ENCODE measurements at regions not wholly inside any gene's neighbourhood (a gene's known extent, or its start where the extent isn't known, plus 50 kb on each side); places are given as distances from the start of the nearest gene placed in this dataset.

GRCh38 chr1:163914785-163915413 is 593.1 kb downstream of the NUF2 start:
- no peak for TF ChIP-seq POLR2A (IDR thresholded peaks at IDR 0.05)
- no peak for TF ChIP-seq CTCF (IDR thresholded peaks at IDR 0.05 in 4 of 5, conservative IDR thresholded peaks at IDR 0.05 in 1 of 5)
- H3K4me1 ChIP-seq = no peaks in the 10 kb centered on the region
- no peak overlapping the region for H3K4me3 ChIP-seq
- ATAC-seq (no peak), DNase-seq (no peak)
- H3K27ac ChIP-seq = no peak overlapping the region
- in situ Hi-C loops (cut with MboI; ENCODE audit: low sequenced_read_pairs in 4 of 4) = no loop called here
- no peaks in the 10 kb centered on the region for H3K27me3 ChIP-seq
- H3K9me3 ChIP-seq = no peaks in the 10 kb centered on the region
- intact Hi-C loops (cut with DNase I; ENCODE audit: low total_unique reads) = no loop called here
- no peaks in the 10 kb centered on the region for H3K36me3 ChIP-seq

DNA sequence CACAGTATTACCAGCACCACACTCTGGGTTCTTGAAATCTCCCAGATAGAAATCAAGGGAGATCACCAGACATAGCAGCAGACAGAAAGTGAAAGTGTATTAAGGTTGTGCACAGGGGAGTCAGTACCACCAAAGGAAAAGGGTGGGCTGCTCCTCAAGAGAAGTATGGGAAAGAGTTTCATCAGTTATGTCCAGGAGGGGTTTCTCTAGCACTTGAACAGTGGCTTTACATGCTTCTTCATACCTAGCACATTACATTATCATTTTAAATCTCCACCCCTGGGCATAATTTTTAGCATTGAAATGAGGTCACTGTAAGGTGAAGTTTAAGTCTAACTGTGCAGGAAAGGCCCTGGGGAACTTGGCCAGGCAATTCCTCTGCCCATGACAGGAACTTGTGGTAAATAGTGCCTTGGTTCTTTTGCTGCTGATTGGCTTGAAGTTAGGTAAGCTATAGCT is 601.0 kb downstream of the NUF2 start:
- no peak overlapping the region for H3K27ac ChIP-seq
- in situ Hi-C loops (cut with MboI; ENCODE audit: low sequenced_read_pairs in 4 of 4) (no loop called here), intact Hi-C loops (cut with DNase I; ENCODE audit: low total_unique reads) (no loop called here)
- H3K27me3 ChIP-seq = no peaks in the 10 kb centered on the region
- DNase-seq (no peak), ATAC-seq (no peak)
- TF ChIP-seq CTCF (IDR thresholded peaks at IDR 0.05 in 4 of 5, conservative IDR thresholded peaks at IDR 0.05 in 1 of 5) (no peak), POLR2A (IDR thresholded peaks at IDR 0.05) (no peak)
- H3K4me1 ChIP-seq = no peaks in the 10 kb centered on the region
- no peaks in the 10 kb centered on the region for H3K9me3 ChIP-seq
- H3K36me3 ChIP-seq = no peaks in the 10 kb centered on the region
- H3K4me3 ChIP-seq = no peak overlapping the region

DNA sequence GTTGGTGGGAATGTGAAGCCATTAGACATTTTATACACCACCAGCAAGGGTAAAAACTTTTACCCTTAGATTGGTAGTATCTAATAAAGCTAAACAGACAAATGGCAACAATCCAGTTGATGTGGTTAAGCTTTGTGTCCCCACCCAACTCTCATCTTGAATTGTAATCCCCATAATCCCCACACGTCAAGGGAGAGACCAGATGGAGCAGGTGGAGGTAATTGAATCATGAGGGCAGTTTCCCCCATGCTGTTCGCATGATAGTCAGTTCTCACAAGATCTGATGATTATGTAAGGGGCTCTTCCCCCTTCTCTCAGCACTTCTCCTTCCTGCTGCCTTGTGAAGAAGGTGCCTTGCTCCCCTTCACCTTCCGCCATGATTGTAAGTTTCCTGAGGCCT is 602.3 kb downstream of the NUF2 start:
- Histone ChIP-seq H3K27me3 (no peaks in the 10 kb centered on the region), H3K36me3 (no peaks in the 10 kb centered on the region), H3K9me3 (no peaks in the 10 kb centered on the region), H3K27ac (no peak overlapping the region), H3K4me1 (no peaks in the 10 kb centered on the region), H3K4me3 (no peak overlapping the region)
- no peak for ATAC-seq
- DNase-seq = no peak
- in situ Hi-C loops (cut with MboI; ENCODE audit: low sequenced_read_pairs in 4 of 4) = no loop called here
- no peak for TF ChIP-seq CTCF (IDR thresholded peaks at IDR 0.05 in 4 of 5, conservative IDR thresholded peaks at IDR 0.05 in 1 of 5)
- TF ChIP-seq POLR2A (IDR thresholded peaks at IDR 0.05) = no peak
- intact Hi-C loops (cut with DNase I; ENCODE audit: low total_unique reads) = no loop called here

DNA sequence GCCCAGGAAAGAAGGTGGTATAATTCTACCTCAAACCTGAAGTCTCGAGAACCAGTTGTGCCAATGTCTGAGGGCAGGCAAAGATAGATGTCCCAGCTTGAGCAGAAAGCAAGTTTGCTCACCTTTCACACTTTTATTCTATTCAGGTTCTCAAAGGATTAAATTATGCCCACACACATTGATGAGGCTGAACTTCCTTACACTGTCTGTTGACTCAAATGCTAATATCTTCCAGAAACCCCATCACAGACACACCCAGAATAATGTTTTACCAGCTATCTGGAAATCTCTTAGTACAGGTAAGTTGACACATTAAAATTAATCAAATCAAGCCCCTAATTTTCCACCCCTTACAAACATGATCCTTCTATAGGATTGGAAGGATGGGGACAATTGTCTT is 605.7 kb downstream of the NUF2 start:
- Histone ChIP-seq H3K27me3 (no peaks in the 10 kb centered on the region), H3K9me3 (no peaks in the 10 kb centered on the region), H3K4me3 (no peak overlapping the region), H3K4me1 (no peaks in the 10 kb centered on the region), H3K27ac (no peak overlapping the region), H3K36me3 (no peaks in the 10 kb centered on the region)
- in situ Hi-C loops (cut with MboI; ENCODE audit: low sequenced_read_pairs in 4 of 4) (no loop called here), intact Hi-C loops (cut with DNase I; ENCODE audit: low total_unique reads) (no loop called here)
- TF ChIP-seq POLR2A (IDR thresholded peaks at IDR 0.05) = no peak
- TF ChIP-seq CTCF (IDR thresholded peaks at IDR 0.05 in 4 of 5, conservative IDR thresholded peaks at IDR 0.05 in 1 of 5) = no peak
- no peak for DNase-seq
- no peak for ATAC-seq

DNA sequence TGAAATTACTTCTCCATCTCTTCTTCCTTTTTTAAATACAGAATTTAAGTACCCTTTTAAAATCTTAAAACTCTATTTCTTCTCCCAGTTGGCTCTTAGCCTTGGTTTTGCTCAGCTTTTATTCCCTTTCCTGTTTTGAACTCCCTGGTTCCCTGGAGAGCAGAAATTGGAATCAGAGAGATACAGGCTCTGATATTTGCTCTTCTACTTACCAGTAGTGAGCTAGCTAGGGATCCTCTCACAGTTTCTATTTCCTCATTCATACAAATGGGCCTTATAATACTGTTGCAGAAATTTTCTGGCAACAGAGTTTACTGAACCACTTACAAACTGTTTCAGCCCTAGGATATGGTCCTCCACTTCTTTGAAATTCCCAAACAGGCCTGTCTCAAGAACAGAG is 606.3 kb downstream of the NUF2 start:
- ATAC-seq = no peak

More for the DNA sequence above, 606.3 kb downstream of the NUF2 start:
- TF ChIP-seq POLR2A (IDR thresholded peaks at IDR 0.05) = no peak
- no peak for TF ChIP-seq CTCF (IDR thresholded peaks at IDR 0.05 in 4 of 5, conservative IDR thresholded peaks at IDR 0.05 in 1 of 5)
- in situ Hi-C loops (cut with MboI; ENCODE audit: low sequenced_read_pairs in 4 of 4) = no loop called here
- DNase-seq = no peak
- Histone ChIP-seq H3K27me3 (no peaks in the 10 kb centered on the region), H3K9me3 (no peaks in the 10 kb centered on the region), H3K4me1 (no peaks in the 10 kb centered on the region), H3K36me3 (no peaks in the 10 kb centered on the region), H3K27ac (no peak overlapping the region), H3K4me3 (no peak overlapping the region)
- intact Hi-C loops (cut with DNase I; ENCODE audit: low total_unique reads) = no loop called here

Data from gastrocnemius medialis (tissue), 4 donors.